NCI-H146 treated with DMSO at 0.1 percent for 48 hours (cell line): ENCODE measurements at regions not wholly inside any gene's neighbourhood (a gene's known extent, or its start where the extent isn't known, plus 50 kb on each side); places are given as distances from the start of the nearest gene placed in this dataset.
A peak's percentile ranks its signal among the peaks of the same experiment; 100 is the strongest.

ENCODE experiments used
- DNase-seq: peaks from one replicate; lab custom pipeline; 2025; ENCODE audit not compliant: unreplicated experiment; lab: John Stamatoyannopoulos, UW

DNA sequence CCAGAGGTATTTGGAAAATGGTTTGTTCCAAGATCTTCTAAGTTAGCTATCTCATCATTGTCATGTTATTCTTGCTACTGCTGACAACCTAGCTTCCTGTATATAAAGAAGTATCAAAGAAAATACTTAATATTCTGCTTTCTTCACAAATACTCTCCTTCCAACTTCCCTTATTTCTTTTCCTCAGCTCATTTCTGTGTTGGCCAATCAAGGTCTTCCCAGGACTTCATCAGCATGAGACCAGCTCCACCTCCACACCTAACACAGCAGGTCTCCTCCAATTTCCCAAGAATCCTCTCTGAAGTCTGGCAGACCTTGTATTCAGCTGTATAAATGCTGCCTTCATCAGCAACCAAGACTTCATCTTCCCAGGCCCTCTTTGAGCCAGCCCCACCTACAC is 538.6 kb upstream of the JARID2 start:
- no peak for DNase-seq

DNA sequence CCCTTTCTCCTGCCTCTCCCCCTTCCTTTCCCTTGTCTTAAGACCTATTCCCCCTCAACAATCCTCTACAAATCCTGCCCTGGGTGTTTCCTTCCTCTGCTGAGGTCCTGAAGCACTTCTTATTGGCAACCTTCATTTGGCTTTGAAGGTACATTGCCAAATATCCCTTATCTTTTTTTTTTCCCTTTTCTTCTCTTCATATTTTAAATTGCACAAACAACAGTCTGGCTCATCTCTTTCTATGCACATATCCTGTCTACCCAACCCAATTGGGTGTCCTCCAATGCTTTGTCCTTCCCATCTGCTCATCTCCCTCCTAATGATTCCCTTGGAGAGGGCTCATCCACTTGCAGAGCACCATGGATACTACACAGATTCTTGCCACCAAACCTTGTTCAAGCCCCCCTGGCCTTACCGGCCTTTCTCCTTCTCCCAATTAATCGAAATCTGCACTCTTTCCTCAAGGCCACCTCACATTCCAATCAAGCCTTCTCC is 537.9 kb upstream of the JARID2 start:
- no peak for DNase-seq

DNA sequence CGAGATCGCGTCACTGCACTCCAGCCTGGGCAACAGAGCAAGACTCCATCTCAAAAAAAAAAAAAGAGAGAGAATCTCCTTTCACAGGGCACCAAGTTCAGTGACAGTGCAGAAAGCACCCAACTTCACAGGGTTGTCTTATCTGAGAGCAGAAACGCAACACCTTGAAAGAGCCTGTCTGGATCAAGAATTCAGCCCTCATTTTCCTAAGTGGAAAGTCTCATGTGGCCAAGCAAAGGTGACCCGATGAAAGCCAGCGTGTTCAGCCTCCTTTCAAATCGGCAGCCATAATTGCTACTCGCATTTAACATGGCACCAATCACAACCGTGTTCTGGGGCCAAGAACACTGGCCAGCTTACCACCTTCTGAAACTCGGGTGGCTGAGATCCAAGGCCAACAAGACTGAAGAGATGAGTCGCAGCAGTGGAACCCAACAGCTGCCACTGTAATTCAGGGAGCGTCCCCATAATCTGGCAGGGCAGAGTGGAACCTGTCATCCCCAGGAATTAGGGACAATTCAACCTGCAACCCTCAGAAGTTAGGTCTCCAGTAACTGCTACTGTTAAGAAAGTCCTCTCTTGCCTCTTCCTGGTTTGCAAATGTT is 536.7 kb upstream of the JARID2 start:
- DNase-seq, result no peak

GRCh38 chr6:14709900-14710299 is 536.0 kb upstream of the JARID2 start:
- no peak for DNase-seq

DNA sequence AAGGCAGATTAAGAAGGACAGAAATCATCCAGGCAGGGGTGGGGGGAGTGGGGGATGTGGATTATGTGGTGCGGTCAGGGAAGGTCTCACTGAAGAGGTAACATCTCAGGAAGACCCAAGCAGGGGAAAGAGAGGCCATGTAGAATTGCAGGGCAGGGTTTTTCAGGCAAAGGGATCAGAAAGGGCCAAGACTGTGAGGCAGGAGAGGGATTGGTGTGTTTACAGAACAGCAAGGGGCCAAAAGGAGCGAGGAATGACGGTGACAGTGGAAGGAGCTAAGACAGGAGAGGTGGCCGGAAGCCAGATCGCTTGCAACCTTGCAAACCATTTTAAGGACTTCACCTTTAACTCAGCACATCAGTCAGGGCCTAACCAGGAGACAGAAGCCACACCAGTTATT is 535.4 kb upstream of the JARID2 start:
- no peak for DNase-seq

DNA sequence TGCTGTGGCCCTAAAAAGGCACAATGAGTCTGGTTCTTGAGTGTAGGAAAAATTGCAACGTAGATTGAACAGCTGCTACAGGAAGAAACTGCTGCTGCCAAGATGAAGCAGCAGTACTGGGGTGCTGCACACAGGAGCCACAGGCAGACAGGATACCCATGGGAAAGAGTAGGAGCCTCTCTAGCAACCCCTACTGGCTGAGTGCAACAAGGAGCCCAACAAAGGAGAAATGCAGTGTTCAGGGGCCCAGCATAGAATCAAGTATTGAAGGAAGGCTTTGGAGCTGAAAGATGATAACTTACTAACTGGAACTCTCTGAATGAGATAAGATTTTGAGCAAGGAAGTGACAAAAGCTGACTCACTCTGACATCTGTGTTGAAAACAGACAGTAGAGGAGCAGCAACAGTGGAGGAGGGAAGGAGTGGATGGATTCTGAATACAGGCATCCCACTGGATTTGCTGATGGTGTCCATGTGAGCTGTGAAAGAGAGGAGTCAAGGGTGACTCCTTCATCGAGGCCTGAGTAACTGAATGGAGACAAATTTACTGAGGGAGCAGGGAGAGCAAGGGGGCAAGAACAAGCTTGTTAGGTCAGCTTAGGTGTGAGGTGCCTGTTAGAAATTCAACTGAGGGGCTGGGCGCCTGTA is 534.7 kb upstream of the JARID2 start:
- DNase-seq, result peak; percentile 57

- no peak for DNase-seq
These were observed 534.0 kb upstream of the JARID2 start for GRCh38 chr6:14711704-14712379.

DNA sequence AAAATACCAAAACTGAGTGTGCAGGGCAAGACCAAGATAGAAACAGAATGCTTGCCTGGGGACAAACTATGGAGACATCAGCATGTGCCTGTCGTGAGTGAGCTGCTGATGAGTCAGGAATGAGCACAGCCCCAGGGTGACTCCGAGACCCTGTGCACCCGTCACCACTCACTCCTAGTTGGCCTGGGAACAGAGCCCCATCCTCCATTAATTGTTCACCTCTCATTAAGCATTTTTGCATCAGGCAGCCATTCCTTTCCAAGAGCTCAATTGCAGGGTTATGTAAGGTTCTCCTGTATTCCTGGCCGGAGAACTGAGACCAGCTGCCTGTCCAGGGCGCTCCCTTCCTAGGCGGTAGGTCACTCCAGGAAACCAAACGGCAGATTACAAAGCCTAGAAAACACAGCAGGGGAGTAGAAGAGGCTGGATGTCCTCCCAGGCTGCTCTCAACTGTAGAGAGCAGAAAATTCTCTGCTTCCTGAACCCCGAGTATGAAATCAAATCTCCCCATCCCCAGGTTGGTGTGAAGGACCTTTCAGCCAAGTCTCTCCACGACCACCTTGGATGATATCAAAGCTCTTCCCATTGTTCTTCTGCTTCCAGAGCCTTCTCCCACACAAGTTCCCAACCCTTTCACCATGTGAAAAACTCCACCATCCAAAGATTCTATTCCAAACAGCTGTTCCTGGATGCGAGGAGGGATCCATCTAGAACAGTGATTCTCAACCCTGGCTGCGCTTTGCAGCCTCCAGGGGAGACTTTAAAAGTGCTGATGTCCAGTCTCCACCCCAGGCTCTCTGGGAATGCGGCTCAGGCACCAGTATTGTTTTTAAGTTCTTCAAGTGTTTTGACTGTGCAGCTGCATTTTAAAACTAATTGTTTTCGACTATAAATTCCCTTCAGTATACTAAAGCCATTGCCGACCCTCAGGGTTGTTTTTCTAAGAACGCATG is 532.6 kb upstream of the JARID2 start:
- peak; percentile 53 for DNase-seq

GRCh38 chr6:14713966-14714631 is 531.8 kb upstream of the JARID2 start:
- no peak for DNase-seq

DNA sequence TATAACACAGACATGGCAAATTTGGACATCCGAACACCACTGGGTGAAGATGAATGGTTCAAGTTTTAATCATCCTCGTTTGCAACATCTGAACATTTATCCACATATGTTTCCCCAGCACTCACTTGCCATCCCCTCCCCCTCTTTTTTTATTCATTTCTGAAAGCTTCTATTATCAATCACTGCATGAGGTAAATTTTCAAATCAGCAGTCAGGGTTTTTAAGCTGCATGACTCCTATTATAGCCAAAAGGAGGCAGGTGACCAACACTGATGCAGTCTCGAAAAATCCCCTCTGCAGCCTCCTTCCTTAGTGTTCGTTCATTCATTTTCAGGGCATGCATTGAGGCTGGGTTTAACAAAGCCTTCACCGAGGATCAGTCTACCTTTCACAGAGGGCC is 530.8 kb upstream of the JARID2 start:
- no peak for DNase-seq

DNA sequence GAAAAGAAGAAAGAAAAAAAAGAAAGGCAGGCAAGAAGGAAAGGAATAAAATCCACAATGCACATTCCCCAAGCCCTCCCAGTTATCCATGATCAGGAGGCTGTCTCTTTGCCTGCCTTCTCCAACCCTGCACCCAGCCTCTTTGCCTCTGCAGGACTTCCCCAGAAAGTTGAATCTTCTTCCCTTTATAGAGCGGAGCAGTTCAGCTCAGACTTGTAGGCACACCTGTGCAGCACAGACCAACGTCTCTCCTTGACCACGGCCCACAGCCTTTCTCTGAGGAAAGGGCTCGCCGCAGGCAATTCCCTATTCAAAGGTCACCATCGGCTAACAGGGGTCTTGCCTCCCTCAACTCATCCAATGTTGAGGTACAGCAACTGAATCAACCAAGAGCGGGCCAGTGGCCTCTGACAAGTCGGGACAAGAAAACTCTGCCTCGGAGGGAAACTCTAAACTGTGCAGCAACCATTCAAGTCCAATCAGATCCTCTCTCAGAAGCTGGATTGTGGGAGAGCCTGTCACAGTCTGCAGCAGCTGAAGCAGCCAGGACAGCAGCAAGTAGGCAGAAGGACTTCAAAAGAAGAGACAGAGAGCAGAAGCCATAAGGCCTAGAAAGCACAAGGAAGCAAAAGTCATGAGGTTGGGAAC is 529.2 kb upstream of the JARID2 start:
- no peak for DNase-seq

DNA sequence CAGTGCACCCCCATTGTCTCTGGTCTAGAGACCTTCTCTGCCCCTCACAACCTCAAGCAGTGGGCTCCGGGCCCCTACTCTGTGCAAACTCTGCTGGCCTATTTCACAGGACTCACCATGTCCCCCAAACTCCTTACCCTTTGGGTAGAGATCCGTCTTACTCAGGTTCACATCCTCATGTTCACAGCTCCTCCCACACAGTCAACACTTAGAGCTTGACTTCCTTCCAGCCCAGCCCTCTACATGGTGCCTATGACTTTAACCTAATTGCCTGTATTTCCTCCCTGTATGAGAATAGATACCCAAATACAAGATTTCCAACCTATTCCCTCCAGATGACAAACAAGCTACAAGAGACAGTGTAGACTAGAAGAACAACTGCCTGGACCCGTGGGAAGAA is 528.6 kb upstream of the JARID2 start:
- DNase-seq, result no peak

DNA sequence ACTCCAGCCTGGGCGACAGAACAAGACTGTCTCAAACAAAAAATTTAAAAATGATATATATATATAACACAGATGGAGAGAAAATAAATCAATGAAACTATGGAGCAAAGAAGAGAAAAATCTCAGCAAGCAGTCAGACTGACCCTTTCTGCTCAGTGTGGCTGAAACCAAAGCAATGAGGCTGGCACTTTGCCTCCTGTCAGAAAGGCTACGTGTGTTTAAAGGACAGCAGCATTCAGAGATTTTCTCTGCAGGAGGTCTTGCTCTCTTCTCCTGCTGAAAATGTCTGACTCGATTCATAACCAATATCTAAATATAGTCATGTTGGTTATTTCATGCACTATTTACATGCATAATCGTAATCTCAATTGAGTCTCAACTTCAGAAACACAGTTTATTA is 527.0 kb upstream of the JARID2 start:
- no peak for DNase-seq

DNA sequence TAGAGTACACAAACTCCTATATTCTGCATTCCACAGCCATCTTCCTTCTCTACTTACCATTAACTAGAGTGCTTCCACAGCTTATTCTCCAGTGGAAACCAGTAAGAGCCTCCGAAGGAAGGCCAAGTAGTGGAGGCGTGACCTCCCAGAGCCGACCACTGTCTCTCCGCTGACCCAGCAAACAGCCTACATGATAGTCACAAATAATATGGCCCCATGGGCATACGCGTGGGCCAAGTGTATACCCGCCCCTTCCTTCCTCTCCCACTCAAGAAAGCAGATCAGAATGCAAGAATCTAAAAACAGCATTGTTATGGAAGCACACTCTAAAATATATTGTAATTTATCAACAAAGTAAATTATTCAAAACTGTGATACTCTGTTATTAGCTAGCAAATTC is 526.6 kb upstream of the JARID2 start:
- DNase-seq, result no peak

- DNase-seq, result no peak
These were observed 525.3 kb upstream of the JARID2 start for GRCh38 chr6:14720411-14721102.

DNA sequence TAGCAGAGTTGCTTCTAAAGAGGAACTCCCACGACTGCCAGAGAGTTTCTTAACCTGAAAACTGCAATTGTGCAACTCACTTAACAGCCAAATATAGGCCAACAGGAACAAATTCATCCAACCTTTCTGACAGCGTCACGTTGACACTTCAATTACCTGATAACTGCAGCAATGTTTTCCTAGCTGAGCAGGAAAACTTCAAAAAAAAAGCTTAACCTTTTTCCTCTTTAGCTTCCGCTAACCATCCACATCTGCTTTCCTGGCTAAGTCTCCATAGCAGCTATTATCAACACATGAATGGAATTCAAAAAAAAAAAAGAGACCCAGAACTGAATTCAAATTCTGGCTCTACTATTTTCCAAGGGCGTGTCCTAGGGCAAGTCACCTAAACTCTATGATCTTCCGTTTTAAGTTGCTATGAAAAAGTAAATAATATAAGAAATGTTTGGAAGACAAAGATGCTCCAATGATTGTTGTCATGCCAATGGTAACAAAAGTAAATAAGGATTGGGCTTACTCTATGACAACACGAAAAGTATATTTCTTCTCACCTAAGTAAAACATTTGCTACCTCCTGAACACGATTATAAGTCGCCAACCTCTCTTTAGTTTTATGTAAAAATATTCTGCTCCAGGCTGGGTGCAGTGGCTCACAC is 524.6 kb upstream of the JARID2 start:
- DNase-seq, result no peak

DNA sequence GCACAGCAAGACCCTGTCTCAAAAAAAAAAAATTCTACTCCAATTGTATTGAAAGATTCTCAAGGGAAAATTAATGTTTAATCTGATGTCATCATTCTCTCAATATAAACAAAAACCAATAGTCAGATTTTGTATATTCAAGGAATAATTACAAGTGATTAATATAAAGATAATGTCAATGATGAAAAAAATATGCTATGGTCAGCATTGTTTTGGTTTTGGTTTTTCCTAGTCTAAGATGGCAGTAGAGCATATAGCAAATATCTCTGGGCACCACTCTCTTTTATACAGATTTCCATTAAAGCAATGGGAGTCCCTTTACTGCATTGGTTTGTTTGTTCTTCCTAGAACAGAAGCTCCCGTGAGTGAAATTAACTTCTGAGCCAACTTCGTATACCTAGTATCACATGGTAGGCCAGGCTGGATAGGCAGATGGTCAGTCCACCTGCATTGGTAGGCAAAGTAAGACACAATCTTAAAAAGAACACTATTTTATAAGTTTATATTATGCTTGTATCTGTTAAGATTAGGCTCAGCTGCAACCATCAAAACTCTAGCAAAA is 523.8 kb upstream of the JARID2 start:
- DNase-seq, result no peak

GRCh38 chr6:14722704-14723103 is 523.2 kb upstream of the JARID2 start:
- DNase-seq, result no peak

- DNase-seq, result no peak
These were observed 522.3 kb upstream of the JARID2 start for GRCh38 chr6:14723535-14724086.
